Activated CD4-positive, alpha-beta T cell treated with anti-CD3 and anti-CD28 coated beads for 4 hours (primary cell): ENCODE measurements at regions not wholly inside any gene's neighbourhood (a gene's known extent, or its start where the extent isn't known, plus 50 kb on each side); places are given as distances from the start of the nearest gene placed in this dataset.

Source experiments
- DNase-seq, 2 donors: peaks; one replicate each; pipeline ENCODE4 v3.0.0-alpha.2; 2020

DNA sequence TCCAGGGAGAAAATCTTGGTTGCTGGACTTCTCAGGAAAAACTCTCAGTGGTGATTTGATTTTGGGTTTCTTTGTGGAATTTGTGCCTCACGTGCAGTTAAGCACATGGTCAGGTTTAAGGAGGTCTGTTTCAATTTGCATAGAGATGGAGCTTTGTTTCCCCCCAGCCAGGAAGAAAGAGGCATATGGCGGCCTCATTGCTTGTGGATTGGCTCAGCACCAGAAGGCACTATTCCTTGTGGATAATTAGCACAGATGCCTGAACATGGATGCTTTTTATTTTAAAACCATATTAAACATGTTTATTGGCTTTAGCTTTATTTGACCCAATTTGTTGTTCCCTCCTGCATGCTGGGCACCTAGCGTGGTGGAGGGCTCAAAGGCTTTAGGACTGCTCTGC lies 125.1 kb upstream of the RGMA start:
- DNase-seq = no peak

DNA sequence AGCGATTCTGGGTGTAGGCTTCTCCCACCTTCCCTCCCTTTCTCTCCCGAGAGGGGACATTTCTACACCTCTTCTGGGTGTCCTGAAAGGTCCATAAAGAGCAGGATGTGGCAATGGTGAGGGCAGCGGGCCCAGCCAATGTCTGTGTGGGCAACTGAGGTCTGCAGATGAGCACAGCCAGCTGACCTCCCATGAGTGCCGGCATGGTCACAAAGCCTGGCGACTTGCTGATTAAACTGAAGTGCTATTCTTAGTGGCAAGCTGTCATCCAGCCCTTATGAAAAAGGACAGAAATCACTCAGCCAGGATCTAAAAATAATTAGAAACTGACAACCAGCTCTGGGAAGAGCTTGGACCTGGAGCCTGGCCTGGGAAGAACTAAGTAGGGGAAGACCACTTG lies 124.3 kb upstream of the RGMA start:
- no peak for DNase-seq

DNA sequence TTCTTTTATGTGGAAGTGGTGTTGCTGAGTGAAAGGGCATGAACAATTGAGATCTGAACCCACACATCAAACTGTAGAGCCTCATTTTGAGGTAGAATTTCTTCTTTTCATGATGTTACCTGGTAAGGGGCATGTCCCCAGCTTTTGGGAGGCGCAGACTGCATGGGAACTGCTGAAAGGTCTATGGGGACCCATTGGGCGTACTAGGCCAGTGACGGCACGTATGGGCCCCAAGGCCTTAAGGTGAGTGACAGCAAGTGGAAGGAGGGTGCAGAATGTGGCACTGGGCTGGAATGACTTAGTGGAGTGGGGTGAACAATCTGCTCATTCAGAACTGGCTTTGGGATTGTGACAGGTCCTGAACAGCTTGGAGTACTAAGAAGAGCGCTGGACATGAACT lies 123.6 kb upstream of the RGMA start:
- no peak for DNase-seq

DNA sequence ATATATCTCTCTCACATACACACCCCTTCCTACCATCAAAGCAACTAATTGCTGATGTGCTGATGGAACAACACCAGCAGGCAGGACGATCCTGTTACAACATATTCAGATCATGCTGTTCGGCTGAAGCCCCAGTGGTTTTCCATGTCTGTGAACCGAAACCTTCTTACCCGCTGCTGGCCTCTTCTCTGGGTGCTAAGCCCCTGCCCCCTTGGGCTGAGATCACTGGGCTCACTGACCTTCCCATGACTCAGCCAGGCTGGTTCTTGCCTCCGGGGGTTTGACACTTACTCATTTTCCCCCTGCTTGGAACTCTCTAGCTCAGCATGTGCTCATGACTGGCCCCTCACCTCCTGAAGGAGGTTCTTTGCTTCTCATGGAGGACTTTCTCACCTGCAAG lies 122.0 kb upstream of the RGMA start:
- DNase-seq = no peak

DNA sequence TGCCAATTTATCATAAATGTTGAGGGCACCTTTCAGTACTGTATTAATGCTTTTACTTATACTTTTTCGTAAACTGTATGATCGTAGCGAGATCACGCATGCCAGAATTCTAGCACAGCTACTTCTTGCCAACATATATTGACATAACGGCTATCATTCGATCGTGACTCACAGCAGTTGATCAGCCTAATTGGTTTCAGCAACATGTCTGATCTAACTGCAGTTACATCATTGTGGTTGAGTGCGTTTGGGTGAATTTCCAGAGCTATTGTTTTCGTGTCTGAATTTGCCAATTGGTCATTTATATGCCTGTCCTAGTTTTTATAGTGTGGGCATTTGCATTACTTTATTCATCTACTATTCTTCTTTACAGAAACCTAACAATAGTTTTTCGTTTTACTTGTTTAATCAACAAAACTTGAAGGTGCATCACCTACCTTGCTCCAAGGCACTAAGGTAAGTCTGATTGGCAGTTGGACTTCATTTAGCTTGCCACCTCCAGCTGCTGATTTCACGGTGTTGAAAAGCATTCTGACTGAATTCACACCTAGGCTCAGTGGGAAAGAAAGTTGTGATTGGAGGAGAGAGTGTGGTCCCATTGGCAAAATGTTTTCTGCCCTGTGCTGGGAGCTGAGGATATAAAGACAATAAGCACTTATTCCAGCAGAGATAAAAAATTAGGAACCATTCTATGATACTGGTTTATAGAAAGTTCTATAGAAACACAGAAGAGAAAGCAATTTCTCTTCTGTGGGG lies 120.9 kb upstream of the RGMA start:
- no peak for DNase-seq

DNA sequence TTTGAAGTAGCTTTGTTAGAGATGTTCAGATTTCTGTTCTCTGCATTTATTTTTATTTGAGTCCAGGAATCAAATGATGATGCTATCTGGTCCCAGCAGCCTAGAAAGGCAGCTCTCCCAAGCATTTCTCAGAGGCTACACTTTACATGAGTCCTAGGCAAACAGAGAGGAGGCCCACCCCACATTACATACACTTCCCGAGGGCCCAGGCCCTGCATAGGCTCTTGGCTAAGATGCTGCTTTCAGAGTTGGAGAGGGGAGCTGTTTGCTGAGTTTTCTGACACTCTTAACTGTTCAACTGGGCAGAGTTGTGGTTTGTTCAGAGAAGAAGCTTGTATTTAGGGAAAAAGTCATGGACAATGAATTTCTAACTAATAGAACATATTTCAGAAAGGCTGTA lies 117.9 kb upstream of the RGMA start:
- no peak for DNase-seq

DNA sequence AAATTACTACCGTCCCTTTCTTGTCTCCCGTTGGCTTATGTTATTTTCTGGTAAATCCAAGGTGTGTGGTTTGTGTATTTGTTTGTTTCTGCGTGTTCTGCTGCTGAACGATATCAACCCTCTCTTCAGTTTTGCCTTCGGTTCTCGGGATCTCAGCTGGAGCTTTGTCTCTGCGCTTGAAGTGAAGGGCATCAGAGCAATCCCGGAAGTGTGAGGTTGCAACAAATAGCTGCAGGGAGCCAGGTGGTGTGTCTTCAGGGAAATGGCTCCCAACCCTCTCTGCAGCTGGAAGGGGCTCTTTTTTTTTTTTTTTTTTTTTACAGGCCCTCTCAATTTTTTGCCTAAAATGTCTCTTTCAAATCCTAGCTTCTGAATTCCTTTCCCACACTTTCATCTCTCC lies 116.4 kb upstream of the RGMA start:
- DNase-seq = no peak

DNA sequence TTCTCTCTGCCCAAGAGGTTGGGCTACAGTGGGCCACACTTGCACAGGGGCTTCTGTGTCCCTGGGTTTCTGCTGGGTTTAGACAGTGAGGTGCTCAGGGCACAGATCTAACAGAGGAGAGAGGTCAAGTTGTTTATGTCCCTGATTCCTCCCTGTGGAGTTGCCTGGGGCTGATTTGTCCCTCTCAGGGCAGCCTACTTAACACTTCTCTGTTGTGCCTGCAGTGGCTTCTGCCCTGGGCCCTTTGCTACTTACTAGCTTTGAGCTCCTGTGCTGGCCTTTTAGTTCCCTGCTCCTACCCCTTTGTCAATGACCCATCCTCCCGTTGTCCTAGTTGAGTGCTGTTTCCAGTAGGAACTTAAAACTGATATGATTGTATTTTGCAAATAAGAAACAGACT lies 114.0 kb upstream of the RGMA start:
- no peak for DNase-seq

DNA sequence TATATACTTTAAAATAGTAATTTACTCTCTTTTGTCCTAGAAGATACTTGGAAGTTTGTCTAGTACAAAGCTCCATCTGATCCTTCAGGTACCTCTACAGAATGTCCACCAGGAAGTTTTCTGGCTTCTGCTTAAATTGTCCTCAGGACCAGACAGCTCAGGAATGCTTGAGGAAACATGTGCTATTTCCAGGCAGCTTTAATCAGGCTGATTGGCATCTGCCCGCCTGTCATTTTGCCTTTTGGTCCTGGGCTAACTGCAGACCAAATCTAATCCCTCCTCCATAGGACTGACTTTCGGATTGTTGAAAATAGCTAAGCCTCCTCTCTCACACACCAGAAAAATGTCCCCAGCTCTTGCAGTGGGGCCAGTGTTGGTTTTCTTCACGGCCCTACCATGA lies 113.4 kb upstream of the RGMA start:
- DNase-seq = no peak

DNA sequence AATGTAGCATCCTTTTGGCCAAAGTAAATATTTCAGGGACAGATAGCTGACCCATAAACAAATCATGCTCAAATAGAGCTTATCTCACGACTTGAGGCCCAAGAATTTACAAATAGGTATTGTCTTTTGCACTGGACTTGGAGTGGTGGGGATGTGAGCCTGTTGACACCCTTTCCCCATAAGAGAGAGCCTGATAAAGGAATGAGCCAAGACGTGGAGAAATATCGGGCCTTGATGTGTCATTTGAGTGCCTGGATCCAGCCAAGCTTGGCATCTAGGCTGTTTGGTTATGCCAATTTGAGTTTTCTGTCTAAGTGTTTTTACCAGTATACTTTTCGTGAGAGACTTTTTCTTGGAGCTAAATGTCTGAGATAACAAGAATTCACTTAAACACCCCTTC lies 112.9 kb upstream of the RGMA start:
- no peak for DNase-seq

DNA sequence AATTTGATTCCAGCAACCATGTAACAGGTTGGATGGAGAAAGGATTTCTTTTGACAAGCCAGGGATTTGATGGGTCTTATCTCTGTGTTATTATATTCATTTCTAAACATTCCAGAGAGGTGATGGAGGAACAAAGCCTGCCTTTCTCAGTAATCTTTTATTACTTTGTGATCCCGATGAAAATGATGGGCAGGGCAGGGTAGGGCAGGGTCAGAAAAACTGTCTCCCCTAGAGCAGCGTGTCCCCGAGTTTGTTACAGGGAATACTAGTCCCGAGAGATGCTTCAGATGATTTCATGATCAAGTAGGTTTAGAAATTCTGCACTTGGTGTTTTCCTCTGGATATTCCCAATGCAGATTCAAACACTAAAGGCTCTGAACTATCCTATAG lies 111.8 kb upstream of the RGMA start:
- no peak for DNase-seq

DNA sequence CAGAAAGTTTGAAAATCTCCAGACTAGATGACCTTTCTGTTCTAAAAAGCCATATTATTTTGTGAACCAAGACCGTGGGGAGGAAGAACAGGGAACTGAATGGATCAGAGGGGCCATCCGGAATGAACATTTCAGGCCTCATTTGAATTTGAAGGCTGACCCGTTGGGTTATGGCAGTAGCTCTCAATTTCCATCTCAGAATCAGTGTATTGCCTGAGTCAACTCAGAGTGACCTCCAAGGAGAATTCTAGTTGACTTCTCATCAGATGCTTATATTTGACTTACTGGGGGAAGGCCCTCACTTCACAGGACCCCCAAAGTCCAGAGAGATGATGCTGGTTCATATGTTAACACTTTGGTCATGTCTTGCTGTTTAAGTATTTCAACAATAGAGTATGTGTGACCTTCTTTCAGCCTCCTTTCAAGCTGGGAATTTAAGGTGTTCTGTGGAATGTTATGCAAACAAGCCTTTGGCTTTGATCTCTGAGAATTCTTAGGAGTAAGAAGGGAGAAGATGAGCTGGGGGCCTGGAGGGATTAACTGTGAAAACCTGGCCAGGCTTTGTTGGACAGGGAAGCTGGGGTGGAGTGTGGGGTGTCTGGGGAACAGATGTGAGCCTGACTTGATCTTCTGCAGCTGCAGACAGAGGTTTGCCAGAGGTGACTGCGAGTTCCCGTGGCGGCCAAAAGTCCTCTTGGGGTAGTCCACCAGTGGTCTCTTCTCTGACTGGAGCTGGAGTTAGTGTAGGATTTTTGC lies 111.2 kb upstream of the RGMA start:
- no peak for DNase-seq

DNA sequence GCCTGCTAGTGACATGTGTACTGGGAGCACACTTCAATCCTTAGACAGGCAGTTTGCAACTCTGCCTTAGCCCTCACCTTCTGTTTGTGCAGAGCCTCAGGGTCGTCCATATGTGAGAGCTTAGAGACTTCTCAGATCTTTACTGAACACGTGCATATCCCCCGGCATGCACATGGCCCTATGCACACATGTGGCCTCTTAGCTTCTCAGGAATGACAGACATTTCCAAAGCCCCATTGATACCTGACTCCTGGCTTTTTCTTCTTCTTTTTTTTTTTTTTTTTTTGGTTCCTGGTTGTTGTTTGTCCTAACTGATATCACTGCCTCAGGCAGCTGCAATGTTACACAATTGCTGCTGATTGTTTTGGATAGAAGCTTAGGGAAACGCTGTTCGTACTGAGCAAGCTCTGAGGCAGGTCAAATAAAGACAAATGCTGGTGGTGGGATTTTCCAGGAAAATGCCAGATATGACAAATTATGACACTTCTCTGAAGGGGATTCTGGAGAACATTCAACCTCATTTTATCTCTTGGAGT lies 107.2 kb upstream of the RGMA start:
- no peak for DNase-seq

DNA sequence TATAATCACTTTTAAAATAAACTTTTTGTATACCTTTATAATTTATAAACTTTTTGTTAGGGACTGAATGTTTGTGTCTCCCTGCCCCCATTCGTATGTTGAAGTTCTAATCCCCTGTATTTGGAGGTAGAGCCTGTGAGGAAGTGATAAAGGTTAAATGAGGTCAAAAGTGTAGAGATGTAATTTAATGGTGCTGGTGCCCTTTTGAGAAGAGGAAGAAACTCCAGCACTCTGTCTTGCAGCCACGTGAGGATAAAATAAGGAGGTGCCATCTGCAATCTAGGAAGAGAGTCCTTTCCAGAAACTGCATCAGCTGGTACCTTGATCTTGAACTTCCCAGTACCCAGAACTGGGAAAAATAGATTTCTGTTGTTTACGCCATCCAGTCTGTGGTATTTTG lies 106.1 kb upstream of the RGMA start:
- no peak for DNase-seq

DNA sequence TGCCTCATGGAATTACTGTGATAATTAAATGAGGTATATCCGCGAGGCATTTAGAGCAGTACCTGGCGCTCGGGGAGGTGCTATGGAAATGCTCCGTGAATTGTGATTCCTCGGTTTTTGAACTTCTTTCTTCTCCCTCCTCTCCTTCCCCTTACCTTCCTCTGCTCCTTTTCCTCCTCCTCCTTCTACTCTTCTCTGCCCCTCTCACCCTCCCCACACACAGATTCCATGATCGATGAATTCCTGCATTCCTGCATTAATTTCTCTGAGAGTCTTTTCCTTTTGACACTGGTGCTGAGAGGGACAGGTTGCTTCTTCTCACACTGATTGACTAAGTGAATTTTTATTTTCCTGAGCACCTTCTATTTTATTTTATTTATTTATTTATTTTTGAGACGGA lies 101.2 kb upstream of the RGMA start:
- DNase-seq = no peak

DNA sequence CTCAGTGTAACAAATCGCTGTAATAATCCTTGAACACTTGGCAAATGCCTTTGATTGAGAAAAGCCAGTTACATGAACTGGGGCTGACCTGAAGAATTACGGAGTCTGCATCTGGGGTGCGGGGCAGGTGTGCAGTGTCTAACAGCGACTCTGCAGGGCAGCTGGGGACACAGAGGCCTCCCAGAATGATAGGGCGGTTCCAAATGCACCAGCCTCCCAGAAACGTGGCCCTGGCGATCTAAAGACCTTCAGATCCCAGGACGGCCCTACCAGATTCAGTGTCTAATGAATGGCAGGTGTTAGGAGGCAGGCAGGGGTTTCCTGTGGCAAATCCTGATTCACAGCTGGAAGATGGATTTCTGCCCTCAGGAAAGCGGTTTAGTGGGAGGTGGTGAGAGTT lies 100.5 kb upstream of the RGMA start:
- no peak for DNase-seq

DNA sequence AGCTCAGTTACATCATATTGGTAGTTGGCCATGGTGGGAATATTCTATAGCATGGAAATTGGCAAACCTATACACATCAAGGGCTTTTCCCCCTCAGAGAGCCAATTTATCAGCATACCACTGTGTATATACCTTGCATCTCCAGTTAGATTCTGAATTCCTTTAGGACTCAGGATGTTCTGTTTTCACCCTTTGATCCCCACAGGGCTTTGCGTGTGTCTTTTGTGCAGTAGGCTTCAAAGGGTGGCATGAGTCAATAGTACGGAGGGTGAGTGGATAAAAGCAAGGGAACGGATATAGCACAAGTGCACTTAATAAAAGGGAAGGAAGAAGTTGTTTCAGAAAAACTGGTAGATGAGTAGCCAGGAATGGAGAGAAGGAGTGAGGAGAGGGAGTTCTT lies 99.2 kb upstream of the RGMA start:
- DNase-seq = no peak

DNA sequence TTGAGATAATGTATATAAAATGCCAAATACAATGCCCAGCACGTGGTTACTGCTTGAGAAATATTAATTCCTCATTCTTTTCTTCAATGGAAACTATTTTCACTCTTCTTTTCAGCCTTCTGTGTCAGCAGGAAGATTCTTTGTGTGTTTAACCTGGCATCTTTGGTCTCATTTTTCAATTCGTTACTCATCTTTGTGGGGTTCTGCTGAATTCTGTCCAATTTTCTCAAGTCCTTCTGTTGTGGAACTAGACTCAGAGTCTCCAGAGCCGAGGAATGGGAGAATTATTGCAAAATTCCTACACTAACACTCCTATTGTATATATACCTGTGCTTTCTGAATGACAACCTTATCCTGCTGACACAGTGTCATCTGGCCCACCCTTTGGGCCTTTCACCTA lies 96.8 kb upstream of the RGMA start:
- no peak for DNase-seq

DNA sequence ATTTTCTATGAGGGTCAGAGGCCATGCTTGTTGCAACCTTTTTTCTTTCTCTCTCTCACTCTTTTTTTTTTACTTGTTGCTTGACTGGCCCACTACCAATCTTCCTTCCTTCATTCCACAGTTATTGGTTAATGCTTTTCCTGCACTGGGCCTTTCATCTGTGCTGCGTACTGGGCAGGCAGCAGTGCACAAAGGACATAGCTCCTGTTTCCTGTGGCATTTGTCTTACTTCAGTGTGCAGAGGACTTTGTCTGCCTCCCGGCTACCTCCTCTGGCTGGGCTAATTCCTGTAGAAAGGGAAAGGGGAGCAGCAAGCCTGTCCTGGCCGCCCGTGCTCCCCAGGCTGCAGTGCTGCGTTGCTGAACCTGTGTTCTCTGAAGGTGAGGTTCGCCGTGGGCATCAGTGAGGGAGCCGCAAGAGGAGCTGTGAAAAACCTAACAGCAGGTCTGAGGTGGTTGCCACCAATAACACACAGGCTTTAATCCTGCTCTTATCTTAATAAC lies 93.7 kb upstream of the RGMA start:
- no peak for DNase-seq

DNA sequence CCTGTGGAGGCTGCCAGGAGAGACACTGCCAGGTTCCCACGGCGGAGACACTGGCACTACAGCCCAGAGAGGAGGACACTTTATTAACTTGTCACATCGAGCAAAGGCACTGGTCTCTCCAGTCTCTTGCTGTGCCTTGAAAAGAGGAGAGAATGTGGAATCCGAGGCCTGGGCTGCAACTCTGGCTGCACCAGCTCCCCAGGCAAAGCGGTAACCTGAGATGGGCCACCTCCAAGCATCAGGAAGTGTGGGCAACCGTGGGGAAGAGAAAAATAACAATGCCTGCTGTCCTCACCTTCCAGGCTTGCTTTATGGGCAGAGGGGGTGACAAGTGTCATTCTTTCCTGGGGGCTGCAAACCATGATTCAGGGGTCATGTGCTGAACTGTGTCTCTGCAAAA lies 91.6 kb upstream of the RGMA start:
- no peak for DNase-seq

DNA sequence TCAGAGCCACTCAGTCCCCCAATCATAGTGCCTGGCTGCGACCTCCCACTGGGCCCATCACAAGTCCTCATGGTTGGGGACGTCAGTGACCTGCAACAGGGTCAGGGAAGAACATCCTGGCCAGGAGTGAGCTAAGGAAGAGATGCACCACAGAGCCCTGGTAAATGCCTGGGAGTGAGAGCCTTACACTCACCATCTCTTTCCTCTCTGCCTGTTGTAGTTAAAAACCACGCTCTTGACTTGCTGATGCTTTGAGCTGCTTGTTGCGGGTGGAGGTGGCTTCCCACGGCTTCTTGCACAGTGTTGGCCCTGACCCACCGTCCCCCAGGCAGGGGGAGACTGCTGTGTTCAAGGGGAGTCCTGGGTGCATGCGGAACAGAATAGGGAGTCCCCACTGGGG lies 91.1 kb upstream of the RGMA start:
- no peak for DNase-seq

DNA sequence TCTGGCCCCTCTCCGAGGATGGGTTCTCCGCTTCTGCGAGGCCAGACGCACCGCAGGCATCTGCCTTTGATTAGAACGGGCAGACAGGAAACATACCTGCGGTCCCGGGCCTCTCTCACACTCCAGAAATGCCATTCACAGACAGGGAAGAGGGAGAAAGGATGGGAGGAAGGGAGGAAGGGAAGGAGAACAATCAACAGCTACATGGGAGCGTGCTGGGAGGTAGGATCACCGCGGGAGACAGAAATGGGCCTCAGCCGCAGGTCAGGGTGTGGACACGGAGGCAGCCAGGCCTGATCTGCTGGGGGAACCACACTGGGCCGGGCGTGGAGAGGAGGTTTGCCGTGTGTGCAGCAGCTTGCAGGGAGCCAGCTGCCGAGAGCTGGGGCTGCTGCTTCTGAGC lies 90.7 kb upstream of the RGMA start:
- no peak for DNase-seq

DNA sequence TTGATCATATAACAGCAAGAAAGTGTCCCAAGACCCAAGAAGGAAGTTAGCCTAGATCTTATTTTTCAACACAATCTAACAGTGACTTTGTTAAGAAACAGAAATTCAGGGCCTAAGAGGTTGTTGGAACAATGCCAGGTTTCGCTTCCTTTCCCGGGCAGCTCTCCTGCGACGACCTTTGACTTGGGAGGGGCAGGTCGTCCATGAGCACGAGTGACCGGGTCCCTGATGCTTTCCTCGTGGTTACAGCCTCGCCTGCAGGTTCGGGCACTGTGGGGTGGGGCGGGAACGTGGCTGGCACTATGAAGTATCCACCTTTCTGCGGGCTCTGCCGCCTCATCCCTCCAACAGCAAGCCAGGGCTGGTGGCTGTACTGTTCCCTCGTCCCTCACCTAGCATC lies 90.1 kb upstream of the RGMA start:
- DNase-seq = no peak

DNA sequence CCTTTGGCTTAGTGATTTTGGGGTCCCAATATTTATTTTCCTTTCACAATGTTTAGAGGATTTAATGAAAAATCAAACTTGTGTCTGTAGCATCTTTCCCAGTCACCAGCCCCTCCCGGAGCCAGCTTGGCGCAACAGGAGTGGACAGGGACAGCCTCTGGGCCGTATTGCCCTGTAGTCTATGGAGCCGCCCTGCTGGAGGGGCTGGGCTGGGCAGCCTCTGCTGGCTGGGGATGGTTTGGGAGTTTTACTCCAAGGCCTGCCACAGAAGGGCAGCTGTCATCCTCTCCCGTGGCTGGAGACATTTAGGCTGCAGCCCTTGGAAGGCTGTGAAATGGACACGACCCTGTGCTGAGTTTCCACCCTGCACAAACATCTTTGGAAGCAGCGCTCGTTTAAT lies 89.4 kb upstream of the RGMA start:
- no peak for DNase-seq

DNA sequence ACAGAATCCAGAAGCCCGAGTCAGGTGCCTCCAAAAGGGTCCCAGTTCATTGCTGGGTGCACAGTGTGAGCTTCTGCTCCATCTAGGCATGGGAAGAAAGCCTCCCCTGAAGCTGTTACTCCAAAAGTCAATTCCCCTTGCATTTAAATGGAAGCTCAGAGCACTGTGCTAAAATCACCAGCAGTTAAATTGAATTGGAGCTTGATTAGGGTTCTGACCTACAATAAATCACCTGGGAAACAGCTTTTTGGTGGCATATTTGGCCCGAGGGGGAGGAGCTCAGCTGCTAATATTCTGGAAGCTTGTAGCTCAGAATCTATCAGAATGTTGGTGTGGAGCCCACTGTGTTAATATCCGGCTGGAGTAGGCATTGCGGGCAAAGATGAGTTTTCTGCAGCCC lies 87.1 kb upstream of the RGMA start:
- no peak for DNase-seq
